Activated CD8-positive, alpha-beta memory T cell treated with anti-CD3 and anti-CD28 coated beads for 24 hours (primary cell): ENCODE measurements at regions not wholly inside any gene's neighbourhood (a gene's known extent, or its start where the extent isn't known, plus 50 kb on each side); places are given as distances from the start of the nearest gene placed in this dataset.
"Not testable (repeated sequence)": the region's sequence is repeated elsewhere in the genome, so short reads cannot be mapped to it uniquely, and the experiment has no call there.

Experiments
- DNase-seq: peaks from one replicate; pipeline ENCODE4 v3.0.0-alpha.2; 2020

GRCh38 chr10:32139223-32140073, 83.2 kb upstream of the KIF5B start:
- DNase-seq: no peak

GRCh38 chr10:32136927-32137326, 80.7 kb upstream of the KIF5B start:
- DNase-seq: not testable (repeated sequence)

- DNase-seq: not testable (repeated sequence)
These were observed 79.6 kb upstream of the KIF5B start for GRCh38 chr10:32135796-32136195.

GRCh38 chr10:32132357-32132946, 76.2 kb upstream of the KIF5B start:
- DNase-seq: no peak

GRCh38 chr10:32131388-32131787, 75.2 kb upstream of the KIF5B start:
- DNase-seq: no peak

GRCh38 chr10:32130788-32131187, 74.6 kb upstream of the KIF5B start:
- no peak for DNase-seq

- no peak for DNase-seq
These were observed 68.8 kb upstream of the KIF5B start for GRCh38 chr10:32125023-32125422.

GRCh38 chr10:32123021-32123420, 66.8 kb upstream of the KIF5B start:
- DNase-seq: no peak

GRCh38 chr10:32121648-32122047, 65.4 kb upstream of the KIF5B start:
- DNase-seq: no peak

- DNase-seq: no peak
These were observed 63.9 kb upstream of the KIF5B start for GRCh38 chr10:32120147-32120546.

- no peak for DNase-seq
These were observed 58.3 kb upstream of the KIF5B start for GRCh38 chr10:32114508-32114907.

GRCh38 chr10:32112055-32112454, 55.8 kb upstream of the KIF5B start:
- DNase-seq: no peak

- DNase-seq: no peak
These were observed 55.4 kb upstream of the KIF5B start for GRCh38 chr10:32111585-32111984.

GRCh38 chr10:32110790-32111189, 54.6 kb upstream of the KIF5B start:
- no peak for DNase-seq

- no peak for DNase-seq
These were observed 53.4 kb upstream of the KIF5B start for GRCh38 chr10:32109603-32110002.
